ENCODE measurements at regions not wholly inside any gene's neighbourhood (a gene's known extent, or its start where the extent isn't known, plus 50 kb on each side); places are given as distances from the start of the nearest gene placed in this dataset.

DNA sequence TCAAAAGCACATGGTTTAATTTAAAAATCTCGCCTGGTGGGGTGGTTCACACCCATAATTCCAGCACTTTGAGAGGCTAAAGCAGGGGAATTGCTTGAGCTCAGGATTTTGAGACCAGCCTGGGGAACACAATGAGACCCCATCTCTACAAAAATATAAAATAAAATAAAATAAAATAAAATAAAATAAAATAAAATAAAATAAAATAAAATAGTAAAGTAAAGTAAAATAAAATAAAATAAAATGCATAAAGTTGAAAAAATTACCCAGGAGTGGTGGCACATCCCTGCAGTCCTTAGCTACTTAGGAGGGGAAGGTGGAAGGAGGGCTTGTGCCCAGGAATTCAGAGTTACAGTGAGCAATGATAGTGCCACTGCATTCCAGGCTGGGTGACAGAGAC is 88.7 kb upstream of the MS4A8 start:
- no CpG with 5 or more reads among the region's 1 CpG for WGBS (ENCODE audit: extremely low coverage, insufficient read length, low lambda C conversion rate)
- Histone ChIP-seq H3K4ac (ENCODE audit: low read depth, low read length) (no peak overlapping the region), H2BK12ac (ENCODE audit: insufficient read length, low read depth, low read length) (no peak overlapping the region), H3K23me2 (ENCODE audit: insufficient read length, low read depth, low read length, poor library complexity, severe bottlenecking) (no peaks in the 10 kb centered on the region), H3K27ac (ENCODE audit: insufficient read length, low read depth, low read length) (no peak overlapping the region), H3K9ac (ENCODE audit: extremely low read depth, insufficient read length, low read length) (no peak overlapping the region), H3T11ph (ENCODE audit: low read length) (no peak overlapping the region), H3K4me1 (ENCODE audit: insufficient read depth, low read length) (no peaks in the 10 kb centered on the region), H3K18ac (ENCODE audit: insufficient read length, low read depth, low read length) (no peak overlapping the region), H2BK5ac (ENCODE audit: insufficient read length, low read length) (no peak overlapping the region), H2BK20ac (ENCODE audit: low read depth, low read length, poor library complexity, severe bottlenecking) (no peak overlapping the region), H3K23ac (ENCODE audit: insufficient read length, low read depth, low read length) (no peak overlapping the region), H2BK15ac (ENCODE audit: low read depth, low read length) (no peak overlapping the region), H3K27me3 (ENCODE audit: insufficient read depth, low read length) (no peaks in the 10 kb centered on the region), H3K4me2 (ENCODE audit: insufficient read depth, insufficient read length, low read length) (no peak overlapping the region), H3K79me2 (ENCODE audit: insufficient read depth, low read length) (no peaks in the 10 kb centered on the region), H3K79me1 (ENCODE audit: insufficient read depth, low read depth, low read length, poor library complexity, severe bottlenecking) (no peaks in the 10 kb centered on the region), H3K9me3 (ENCODE audit: control insufficient read depth, low read depth, low read length) (no peaks in the 10 kb centered on the region), H4K91ac (ENCODE audit: insufficient read length, low read depth, low read length) (no peak overlapping the region), H2BK120ac (ENCODE audit: low read depth, low read length, poor library complexity, severe bottlenecking) (no peak overlapping the region), H4K20me1 (ENCODE audit: control insufficient read depth, insufficient read depth, insufficient read length) (no peaks in the 10 kb centered on the region), H3K14ac (ENCODE audit: insufficient read depth, low read length) (no peak overlapping the region), H3K56ac (ENCODE audit: insufficient read length, low read depth, low read length) (no peak overlapping the region), H2AFZ (ENCODE audit: low read length) (no peak overlapping the region), H4K8ac (replicated peaks; ENCODE audit: insufficient read length, low read depth, low read length) (no peak overlapping the region), H4K5ac (ENCODE audit: insufficient read length, low read depth, low read length) (no peak overlapping the region), H2AK5ac (ENCODE audit: insufficient read length, low read length) (no peak overlapping the region)
- Mint-ChIP-seq H3K9me3 (no peaks in the 10 kb centered on the region), H3K36me3 (ENCODE audit: insufficient read depth in 1 of 3, low read depth in 3 of 3) (no peaks in the 10 kb centered on the region), H3K27me3 (ENCODE audit: low read depth) (no peaks in the 10 kb centered on the region), H3K27ac (no peak overlapping the region), H3K4me1 (no peaks in the 10 kb centered on the region), H3K4me3 (no peak overlapping the region)
- TF ChIP-seq, protein P1, sequence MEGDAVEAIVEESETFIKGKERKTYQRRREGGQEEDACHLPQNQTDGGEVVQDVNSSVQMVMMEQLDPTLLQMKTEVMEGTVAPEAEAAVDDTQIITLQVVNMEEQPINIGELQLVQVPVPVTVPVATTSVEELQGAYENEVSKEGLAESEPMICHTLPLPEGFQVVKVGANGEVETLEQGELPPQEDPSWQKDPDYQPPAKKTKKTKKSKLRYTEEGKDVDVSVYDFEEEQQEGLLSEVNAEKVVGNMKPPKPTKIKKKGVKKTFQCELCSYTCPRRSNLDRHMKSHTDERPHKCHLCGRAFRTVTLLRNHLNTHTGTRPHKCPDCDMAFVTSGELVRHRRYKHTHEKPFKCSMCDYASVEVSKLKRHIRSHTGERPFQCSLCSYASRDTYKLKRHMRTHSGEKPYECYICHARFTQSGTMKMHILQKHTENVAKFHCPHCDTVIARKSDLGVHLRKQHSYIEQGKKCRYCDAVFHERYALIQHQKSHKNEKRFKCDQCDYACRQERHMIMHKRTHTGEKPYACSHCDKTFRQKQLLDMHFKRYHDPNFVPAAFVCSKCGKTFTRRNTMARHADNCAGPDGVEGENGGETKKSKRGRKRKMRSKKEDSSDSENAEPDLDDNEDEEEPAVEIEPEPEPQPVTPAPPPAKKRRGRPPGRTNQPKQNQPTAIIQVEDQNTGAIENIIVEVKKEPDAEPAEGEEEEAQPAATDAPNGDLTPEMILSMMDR (conservative IDR thresholded peaks at IDR 0.05), result no peak
- no peak for DNase-seq

Measured in H9 (cell line).